HG03139 (cell line): ENCODE measurements at regions not wholly inside any gene's neighbourhood (a gene's known extent, or its start where the extent isn't known, plus 50 kb on each side); places are given as distances from the start of the nearest gene placed in this dataset.

ENCODE experiments used
- ATAC-seq: cut with Tn5 transposase; IDR thresholded peaks from one replicate; pipeline ENCODE4 v1.9.1; 2021; ENCODE audit not compliant: unreplicated experiment

GRCh38 chr10:128902031-128902710 is 564.9 kb upstream of the MGMT start:
- ATAC-seq, result no peak

DNA sequence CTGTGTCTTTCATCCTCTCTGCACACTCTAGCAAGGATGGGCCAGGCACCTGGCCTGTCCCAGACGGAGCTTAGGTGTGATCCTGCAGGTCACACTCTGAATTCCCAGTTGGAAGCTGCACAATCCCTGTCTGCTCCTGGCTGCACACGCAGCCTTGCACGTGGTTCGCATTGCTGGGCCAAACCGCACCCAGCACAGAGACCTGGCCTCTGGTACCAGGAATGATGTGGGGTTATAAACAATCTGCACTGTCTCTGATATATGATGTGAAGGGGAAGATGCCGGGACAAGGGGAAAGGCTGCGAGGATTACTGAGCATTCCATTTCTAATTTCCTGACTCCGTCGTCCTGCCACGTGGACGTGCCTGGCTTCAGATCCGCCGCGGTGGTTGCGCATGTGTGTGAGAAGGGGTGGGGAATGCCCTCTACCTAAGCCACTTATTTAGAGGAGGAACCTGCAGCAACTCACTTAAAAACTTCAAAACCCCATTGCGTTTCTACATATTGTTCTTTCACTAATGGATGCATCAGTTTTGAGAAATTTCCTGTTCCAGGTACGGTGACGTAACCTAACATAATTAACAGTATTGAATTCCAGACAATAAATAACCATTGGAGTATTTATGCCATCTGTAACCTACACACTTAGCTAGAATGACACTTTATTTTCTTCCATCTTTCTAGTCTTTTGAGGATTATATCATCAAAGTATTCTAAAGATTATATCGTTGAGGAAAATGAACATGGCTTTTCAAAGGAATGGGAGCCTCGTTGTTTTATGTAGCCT is 559.7 kb upstream of the MGMT start:
- ATAC-seq, result no peak

DNA sequence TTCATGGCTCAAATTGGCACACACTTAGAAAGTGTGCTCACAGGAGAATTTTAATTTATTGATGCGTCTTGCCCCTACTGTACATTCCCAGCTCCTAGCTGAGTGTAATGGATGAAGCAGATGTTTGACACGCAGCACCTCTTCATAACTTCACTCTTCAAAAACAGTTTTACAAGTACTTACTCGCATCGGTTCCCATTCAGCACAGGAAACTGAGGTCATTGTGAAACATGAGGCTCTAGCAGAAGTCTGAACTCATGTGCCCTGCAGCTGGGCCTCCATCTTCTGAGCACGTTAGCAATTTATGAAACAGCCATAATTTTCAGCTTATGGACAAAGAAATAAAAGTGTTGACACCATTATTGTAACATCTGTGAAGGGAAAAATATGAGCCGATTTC is 558.9 kb upstream of the MGMT start:
- ATAC-seq, result no peak

GRCh38 chr10:128908499-128908898 is 558.5 kb upstream of the MGMT start:
- no peak for ATAC-seq

- no peak for ATAC-seq
These were observed 554.3 kb upstream of the MGMT start for GRCh38 chr10:128912568-128913311.

GRCh38 chr10:128914681-128915080 is 552.4 kb upstream of the MGMT start:
- no peak for ATAC-seq

DNA sequence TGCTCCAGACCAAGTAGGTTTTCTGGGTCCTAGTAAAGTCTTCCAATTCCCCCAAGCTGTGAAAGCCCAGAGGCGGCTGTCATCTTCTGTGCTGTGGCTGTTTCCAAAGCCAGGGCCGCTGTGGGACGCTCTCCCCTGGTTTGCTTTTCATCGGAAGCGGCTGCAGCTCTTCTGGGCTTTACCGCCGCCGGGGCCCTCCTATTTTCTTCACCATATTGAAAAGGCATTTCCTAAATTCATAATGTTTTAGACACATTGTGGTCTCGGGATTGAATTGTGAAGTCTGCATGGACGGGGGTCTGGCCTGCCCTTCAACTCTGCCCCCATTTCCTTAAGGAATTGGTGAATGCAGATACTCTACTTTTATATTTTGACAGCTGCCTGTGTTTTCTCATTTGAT is 551.4 kb upstream of the MGMT start:
- no peak for ATAC-seq

DNA sequence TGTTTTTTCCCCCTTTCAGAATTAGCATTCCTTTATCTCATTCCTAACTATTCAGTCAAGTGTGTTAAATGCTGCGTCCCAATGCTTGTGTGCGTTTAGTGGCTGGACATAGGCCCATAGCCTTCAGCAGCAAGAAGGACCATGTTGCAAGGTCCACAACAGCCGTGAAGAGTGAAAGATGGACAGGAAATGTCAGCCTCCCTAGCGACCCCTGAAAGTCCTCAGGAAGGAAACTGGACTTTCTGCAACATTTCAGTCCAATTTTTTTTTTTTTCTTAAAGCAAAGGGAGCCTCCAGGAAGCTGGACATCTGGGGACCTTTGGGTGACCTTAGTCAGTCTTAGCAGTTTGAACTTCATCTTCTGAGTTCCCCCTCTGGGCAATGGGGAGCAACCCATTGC is 550.7 kb upstream of the MGMT start:
- no peak for ATAC-seq

DNA sequence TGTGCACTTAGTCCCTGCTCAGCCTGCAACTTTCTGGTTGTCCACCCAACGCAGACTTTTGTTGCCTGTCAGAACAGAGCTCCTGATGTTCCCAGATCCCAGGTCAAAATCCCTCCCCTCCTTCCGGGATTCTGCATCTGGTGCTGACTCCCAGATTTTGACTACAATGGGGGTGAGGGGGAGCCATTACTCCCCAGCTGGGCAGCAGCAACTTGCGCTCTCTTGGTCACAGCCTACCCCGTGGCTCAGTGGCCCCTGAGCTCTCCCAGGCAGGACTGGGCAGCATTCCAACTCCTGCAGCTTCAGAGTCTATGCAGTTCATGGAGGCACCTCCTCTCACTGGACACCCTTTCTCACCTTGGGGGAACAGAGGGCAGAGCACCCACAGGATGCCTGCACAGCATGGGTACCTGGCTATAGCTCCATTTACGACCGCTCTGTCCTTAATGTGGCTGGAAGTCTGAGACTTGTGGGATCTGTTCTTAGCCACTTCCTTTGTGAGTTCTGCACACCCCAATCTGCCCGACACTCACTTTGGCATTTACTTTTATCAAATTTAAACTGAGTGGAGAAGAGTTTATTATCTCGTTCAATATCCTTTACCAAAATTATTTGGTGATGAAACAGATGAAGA is 545.5 kb upstream of the MGMT start:
- no peak for ATAC-seq

GRCh38 chr10:128922172-128922571 is 544.9 kb upstream of the MGMT start:
- ATAC-seq, result no peak

DNA sequence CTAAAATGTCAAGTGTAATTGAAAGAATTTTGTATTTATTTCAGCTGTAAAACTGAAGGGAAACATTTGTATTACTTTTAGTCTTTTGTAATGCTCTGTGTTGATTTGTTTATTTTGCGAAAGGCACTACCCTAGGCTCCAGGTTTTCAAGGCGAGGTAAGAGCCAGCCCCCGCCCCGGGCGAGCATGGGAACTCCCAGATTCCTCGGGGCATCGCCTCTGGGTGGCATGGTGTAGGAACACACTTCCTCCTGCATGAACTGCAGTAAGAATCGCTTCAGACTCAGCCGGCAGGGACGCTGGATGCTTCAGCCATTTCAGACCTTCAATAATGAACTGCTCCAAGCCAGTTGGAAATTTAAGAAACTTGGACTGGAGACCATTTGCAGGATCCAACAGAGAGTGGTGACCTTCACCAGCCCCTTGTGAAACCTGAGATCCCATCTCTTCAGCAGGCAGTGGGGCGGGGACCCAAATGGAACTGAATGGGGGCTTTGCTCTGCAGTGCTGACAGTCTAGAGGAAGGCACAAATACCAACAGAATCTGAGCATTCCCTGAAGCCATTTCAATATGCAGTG is 544.3 kb upstream of the MGMT start:
- ATAC-seq, result no peak

GRCh38 chr10:128924918-128925317 is 542.1 kb upstream of the MGMT start:
- ATAC-seq, result no peak

DNA sequence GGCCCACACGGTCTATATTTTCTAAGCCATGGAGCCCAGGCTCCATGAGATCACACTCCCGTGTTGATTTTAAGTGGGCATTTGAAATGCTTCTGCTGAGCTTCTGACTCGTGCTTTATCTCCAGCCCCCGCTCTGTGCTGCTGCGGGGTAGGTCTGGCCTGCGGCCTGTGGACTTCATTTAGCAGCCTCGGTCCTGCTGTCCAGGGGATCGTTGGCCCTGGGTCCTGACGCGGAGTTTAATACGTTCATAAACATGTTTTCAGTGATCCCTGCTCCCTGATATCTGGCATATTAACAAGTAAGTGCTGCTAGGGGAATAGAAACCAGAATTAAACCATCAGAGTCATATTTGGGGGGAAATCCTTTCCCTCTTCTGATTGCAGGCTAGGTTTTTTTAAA is 540.3 kb upstream of the MGMT start:
- ATAC-seq, result no peak

- no peak for ATAC-seq
These were observed 539.4 kb upstream of the MGMT start for GRCh38 chr10:128927497-128928161.

DNA sequence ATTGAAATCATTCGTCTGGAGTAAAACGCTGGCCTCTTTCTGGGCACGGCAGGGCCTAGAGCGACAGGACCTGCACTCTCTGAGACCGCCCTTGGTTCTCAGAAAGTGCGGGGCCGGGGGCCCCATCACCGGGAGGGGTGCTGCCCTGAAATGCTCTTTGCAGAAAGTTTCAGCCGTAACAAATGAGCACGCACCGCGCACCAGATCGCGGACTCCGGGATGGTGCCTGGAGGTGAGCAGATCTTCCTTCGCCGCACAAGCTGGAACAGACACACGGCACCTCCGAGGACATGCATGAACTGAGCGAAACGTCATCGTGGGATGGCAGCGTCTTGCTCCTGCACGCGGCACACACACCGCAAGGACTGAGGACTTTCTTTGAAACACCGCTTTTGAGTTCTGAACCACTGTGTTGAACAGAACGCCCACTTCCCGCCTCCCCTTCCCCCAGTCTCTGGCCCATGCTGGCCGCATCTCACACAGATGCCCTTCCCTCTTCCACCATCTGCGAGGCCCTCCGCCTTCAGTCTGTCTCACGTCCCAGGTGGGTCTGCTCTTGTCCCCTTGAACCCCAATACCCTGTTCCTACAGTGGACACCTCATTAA is 538.7 kb upstream of the MGMT start:
- no peak for ATAC-seq

- no peak for ATAC-seq
These were observed 537.9 kb upstream of the MGMT start for GRCh38 chr10:128929131-128929530.

DNA sequence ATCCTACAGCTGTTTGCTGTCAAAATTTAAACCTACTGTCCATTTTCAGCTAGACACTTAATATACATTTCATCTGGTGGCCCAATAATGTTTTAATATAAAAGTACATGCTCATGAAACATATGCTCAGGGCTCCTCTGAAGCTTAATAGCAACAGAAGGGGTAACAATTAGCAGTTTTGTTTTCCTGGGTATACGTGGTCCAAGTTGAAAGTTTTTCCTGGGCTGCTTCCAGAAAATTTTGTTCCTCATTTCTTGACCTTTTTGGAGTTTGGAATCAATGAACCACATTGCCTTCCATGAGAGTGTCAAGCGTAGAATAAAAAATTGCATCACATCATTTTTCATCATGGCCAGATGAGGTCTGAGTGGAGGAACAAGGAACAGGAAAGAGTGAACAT is 537.3 kb upstream of the MGMT start:
- no peak for ATAC-seq

- ATAC-seq, result no peak
These were observed 536.5 kb upstream of the MGMT start for GRCh38 chr10:128930515-128930914.

DNA sequence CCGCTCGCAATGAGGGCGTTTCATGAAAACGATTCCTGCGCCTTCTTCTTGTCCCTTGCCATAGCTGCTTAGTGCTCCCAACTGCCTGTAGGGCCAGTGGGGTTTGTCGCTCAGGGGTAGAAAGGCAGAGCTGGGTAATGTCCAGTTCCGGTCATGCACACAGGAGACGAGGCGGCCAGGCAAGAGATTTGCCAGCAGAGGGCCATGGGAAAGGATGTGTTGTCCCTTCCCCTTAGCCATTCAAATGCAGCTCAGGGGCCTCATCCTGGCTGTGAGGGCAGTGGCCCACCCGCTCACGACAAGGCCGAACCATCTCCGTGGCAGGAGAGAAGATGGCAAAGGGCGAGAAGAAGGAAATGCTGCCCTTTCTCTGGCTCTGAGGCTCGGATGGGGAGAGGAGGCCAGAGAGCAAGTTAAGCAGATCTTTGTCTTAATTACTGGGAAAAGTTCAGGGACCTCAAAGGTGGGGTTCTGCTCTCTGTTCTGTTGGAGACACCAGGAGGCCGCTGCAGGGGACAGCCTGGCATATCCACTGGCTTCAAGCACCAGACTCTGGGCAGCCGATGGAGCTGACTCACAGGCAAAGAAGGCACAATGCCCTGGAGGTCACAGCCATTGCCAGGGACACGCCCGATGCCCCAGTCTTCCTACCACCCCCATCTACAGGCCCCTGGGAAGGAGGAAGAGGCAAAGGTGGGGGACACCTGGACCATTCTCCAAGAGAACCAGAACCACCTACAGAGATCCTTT is 534.8 kb upstream of the MGMT start:
- ATAC-seq, result no peak

DNA sequence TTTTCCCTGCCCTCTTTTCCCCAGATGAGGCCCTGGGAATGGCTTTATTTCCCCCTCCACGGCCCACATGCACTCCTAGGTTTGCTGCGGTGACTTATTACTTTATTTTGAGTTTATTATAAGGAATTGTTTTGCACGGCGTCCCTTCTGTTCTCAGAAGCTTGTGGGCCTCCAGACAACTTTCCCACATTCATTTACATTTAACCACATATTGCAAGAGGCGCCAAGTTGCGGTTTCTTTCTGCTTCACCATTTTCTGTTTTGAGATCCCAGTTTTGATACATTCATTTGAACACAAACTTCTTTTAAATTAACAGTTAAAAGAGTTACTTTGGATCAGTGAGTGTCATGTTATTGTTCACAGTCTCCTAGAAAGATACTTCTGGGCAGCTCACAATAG is 532.5 kb upstream of the MGMT start:
- ATAC-seq, result no peak
